ENCODE measurements at regions not wholly inside any gene's neighbourhood (a gene's known extent, or its start where the extent isn't known, plus 50 kb on each side); places are given as distances from the start of the nearest gene placed in this dataset.

GRCh38 chr6:169310983-169311382 lies 57.3 kb upstream of the THBS2 start:
- TF ChIP-seq POLR2A (IDR thresholded peaks at IDR 0.05; ENCODE audit: low read depth, low read length) (no peak), POLR2AphosphoS5 (IDR thresholded peaks at IDR 0.05; ENCODE audit: low read depth, low read length) (no peak), TAF1 (IDR thresholded peaks at IDR 0.05; ENCODE audit: low read depth, low read length) (no peak)
